ENCODE measurements at regions not wholly inside any gene's neighbourhood (a gene's known extent, or its start where the extent isn't known, plus 50 kb on each side); places are given as distances from the start of the nearest gene placed in this dataset.

GRCh38 chr15:39354189-39354588, 226.7 kb upstream of the THBS1 start:
- DNase-seq (ENCODE audit: low spot score), result no peak

- no peak for DNase-seq (ENCODE audit: low spot score)
These were observed 223.2 kb upstream of the THBS1 start for GRCh38 chr15:39357480-39358268.

- DNase-seq (ENCODE audit: low spot score), result no peak
These were observed 222.3 kb upstream of the THBS1 start for GRCh38 chr15:39358441-39359041.

GRCh38 chr15:39359771-39360170, 221.1 kb upstream of the THBS1 start:
- no peak for DNase-seq (ENCODE audit: low spot score)

- DNase-seq (ENCODE audit: low spot score), result no peak
These were observed 220.4 kb upstream of the THBS1 start for GRCh38 chr15:39360452-39360851.

- DNase-seq (ENCODE audit: low spot score), result no peak
These were observed 219.4 kb upstream of the THBS1 start for GRCh38 chr15:39361497-39361896.

- no peak for DNase-seq (ENCODE audit: low spot score)
These were observed 217.9 kb upstream of the THBS1 start for GRCh38 chr15:39362821-39363561.

- DNase-seq (ENCODE audit: low spot score), result no peak
These were observed 216.9 kb upstream of the THBS1 start for GRCh38 chr15:39363761-39364586.

- no peak for DNase-seq (ENCODE audit: low spot score)
These were observed 216.2 kb upstream of the THBS1 start for GRCh38 chr15:39364721-39365120.

GRCh38 chr15:39365161-39365560, 215.7 kb upstream of the THBS1 start:
- no peak for DNase-seq (ENCODE audit: low spot score)

- DNase-seq (ENCODE audit: low spot score), result no peak
These were observed 215.0 kb upstream of the THBS1 start for GRCh38 chr15:39365873-39366272.

- no peak for DNase-seq (ENCODE audit: low spot score)
These were observed 213.3 kb upstream of the THBS1 start for GRCh38 chr15:39367596-39367995.

- no peak for DNase-seq (ENCODE audit: low spot score)
These were observed 211.1 kb upstream of the THBS1 start for GRCh38 chr15:39369768-39370167.

- DNase-seq (ENCODE audit: low spot score), result no peak
These were observed 204.4 kb upstream of the THBS1 start for GRCh38 chr15:39376371-39376909.

- DNase-seq (ENCODE audit: low spot score), result no peak
These were observed 199.4 kb upstream of the THBS1 start for GRCh38 chr15:39381517-39381916.

GRCh38 chr15:39388118-39388517, 192.8 kb upstream of the THBS1 start:
- DNase-seq (ENCODE audit: low spot score), result no peak

GRCh38 chr15:39391230-39391629, 189.6 kb upstream of the THBS1 start:
- DNase-seq (ENCODE audit: low spot score), result no peak

- DNase-seq (ENCODE audit: low spot score), result no peak
These were observed 188.3 kb upstream of the THBS1 start for GRCh38 chr15:39392469-39393047.

GRCh38 chr15:39393575-39394335, 187.1 kb upstream of the THBS1 start:
- DNase-seq (ENCODE audit: low spot score), result no peak

GRCh38 chr15:39394496-39394895, 186.4 kb upstream of the THBS1 start:
- DNase-seq (ENCODE audit: low spot score), result no peak

All from HuH-7 (cell line).